ENCODE measurements at regions not wholly inside any gene's neighbourhood (a gene's known extent, or its start where the extent isn't known, plus 50 kb on each side); places are given as distances from the start of the nearest gene placed in this dataset.
"Not testable (repeated sequence)": the region's sequence is repeated elsewhere in the genome, so short reads cannot be mapped to it uniquely, and the experiment has no call there.

GRCh38 chr3:5347486-5347885 is 160.0 kb downstream of the EDEM1 start:
- Histone ChIP-seq H3K4me3 (no peak overlapping the region), H3K27ac (no peak overlapping the region)
- TF ChIP-seq CTCF (IDR thresholded peaks at IDR 0.05), result no peak
- DNase-seq (ENCODE audit: low spot score), result no peak

- no peak for DNase-seq (ENCODE audit: low spot score)
- Histone ChIP-seq H3K4me3 (no peak overlapping the region), H3K27ac (no peak overlapping the region)
- TF ChIP-seq CTCF (IDR thresholded peaks at IDR 0.05), result no peak
Measured at GRCh38 chr3:5348229-5348902, 160.9 kb downstream of the EDEM1 start.

DNA sequence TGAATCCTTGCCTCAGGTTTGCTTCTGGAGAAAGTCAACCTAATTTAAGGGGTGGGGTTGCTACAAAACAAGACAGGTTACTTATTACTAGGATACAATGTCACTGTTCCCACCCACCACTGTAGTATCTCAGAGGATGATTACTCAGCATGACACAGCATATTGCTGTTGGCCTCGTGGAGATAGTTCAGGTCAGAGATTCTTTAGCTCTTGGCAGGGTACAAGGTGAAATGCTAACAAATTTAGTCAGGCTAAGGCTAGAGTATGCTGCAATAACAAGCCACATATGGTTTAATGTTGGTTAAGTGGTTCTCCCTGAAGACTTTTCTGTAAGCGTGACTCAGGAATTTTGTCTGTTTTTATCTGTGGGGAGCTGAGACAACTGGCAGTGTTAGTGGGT is 161.8 kb downstream of the EDEM1 start:
- no peak for TF ChIP-seq CTCF (IDR thresholded peaks at IDR 0.05)
- no peak for DNase-seq (ENCODE audit: low spot score)
- no peak overlapping the region for H3K4me3 ChIP-seq
- H3K27ac ChIP-seq, result no peak overlapping the region

DNA sequence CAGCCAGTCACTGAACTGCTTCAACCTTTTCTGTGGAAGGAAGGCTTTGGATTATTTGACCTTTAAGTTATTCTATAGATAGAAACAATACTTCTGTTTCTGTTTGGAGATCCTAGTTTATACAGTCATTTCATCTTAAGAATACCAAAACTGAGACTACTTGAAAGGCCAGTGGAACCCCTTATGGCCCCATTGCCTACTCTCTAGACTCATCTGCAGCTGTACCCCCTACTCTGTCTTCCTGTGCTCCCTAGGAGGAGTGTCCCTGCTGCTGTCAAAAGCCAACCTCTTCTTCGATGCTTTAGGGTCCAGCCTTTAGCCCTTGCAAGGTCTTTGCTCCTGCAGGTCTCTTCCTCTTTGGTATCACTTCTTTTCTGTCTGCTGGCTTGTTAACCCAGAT is 169.6 kb downstream of the EDEM1 start:
- TF ChIP-seq CTCF (IDR thresholded peaks at IDR 0.05), result no peak
- DNase-seq (ENCODE audit: low spot score), result no peak
- H3K27ac ChIP-seq, result no peak overlapping the region
- no peak overlapping the region for H3K4me3 ChIP-seq

- DNase-seq (ENCODE audit: low spot score), result no peak
- Histone ChIP-seq H3K4me3 (no peak overlapping the region), H3K27ac (no peak overlapping the region)
- no peak for TF ChIP-seq CTCF (IDR thresholded peaks at IDR 0.05)
Measured at GRCh38 chr3:5358911-5359310, 171.4 kb downstream of the EDEM1 start.

GRCh38 chr3:5360453-5360852 is 172.9 kb downstream of the EDEM1 start:
- Histone ChIP-seq H3K4me3 (no peak overlapping the region), H3K27ac (no peak overlapping the region)
- TF ChIP-seq CTCF (IDR thresholded peaks at IDR 0.05), result no peak
- DNase-seq (ENCODE audit: low spot score), result no peak

DNA sequence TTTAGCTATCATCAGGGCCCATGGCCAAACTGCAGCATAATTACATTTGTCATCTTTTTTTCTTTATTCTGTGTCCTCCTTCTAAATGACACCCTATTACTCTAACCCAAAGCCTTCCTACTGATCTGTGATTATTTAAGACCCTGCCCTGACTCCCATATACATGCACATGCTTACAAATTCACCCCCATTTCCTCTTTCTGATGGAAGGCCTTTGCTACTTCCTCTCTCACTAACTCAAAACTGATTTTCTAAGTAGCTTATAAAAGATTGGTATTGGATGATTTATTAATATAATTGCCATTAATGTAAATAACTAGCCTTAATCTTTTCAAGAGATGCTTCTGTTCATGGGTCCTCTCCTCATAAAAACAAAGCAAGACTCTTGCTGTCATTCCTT is 179.2 kb downstream of the EDEM1 start:
- Histone ChIP-seq H3K4me3 (no peak overlapping the region), H3K27ac (no peak overlapping the region)
- TF ChIP-seq CTCF (IDR thresholded peaks at IDR 0.05), result no peak
- DNase-seq (ENCODE audit: low spot score), result no peak

GRCh38 chr3:5371555-5371954 is 184.0 kb downstream of the EDEM1 start:
- H3K27ac ChIP-seq; DNase-seq (ENCODE audit: low spot score); H3K4me3 ChIP-seq: not testable (repeated sequence)

Data from coronary artery (tissue), 2 donors.